GM18951 (cell line): ENCODE measurements at regions not wholly inside any gene's neighbourhood (a gene's known extent, or its start where the extent isn't known, plus 50 kb on each side); places are given as distances from the start of the nearest gene placed in this dataset.
"Not testable (repeated sequence)": the region's sequence is repeated elsewhere in the genome, so short reads cannot be mapped to it uniquely, and the experiment has no call there.

Experiments
- POLR2A ChIP-seq: IDR thresholded peaks from 4 replicates; pipeline ENCODE4 v1.6.1; 2011; ENCODE audit warnings: mild to moderate bottlenecking; ENCODE audit not compliant: insufficient read length, insufficient read depth; ENCODE audit errors: extremely low read depth
- in situ Hi-C: fragments of 300-500 bp; cut with MboI; formaldehyde crosslinking; loops from one replicate; pipeline ENCODE4 v1.12.0; 2022; ENCODE audit warnings: low sequenced_read_pairs, mixed read lengths, inconsistent platforms; ENCODE audit not compliant: unreplicated experiment

DNA sequence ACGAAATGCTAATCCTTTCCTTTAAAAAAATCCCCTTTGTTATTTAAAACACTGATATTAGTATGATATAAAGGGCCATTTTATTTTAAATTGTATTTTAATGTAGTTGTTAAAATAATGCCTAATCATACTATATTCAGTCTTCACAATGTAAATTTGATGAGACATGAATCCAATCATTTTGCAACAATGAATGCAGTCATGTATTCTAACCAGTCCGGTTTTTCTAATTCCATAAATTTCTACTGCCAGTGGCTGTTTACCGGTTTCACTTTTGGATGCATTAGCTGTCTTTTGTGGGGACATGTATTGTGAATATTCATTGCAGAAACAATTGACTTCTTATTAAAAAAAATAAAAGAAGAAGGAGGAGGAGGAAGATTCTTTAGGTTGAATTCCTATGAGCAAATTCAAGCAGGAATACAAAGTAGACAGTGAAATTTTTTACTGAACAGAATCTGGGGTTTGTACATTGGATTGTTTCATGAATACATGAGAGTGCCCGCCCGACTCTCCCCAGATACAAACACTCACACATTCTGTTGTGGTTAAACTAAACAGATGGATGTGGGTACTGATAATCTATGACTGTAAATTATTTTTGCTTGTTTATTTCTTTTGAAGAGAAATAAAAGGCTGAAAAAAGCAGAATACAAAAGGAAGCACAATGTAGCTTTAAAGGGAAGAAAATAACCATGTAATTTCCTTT, 624.8 kb upstream of the PTBP2 start:
- no peak for TF ChIP-seq POLR2A
- in situ Hi-C loops = no loop called here

DNA sequence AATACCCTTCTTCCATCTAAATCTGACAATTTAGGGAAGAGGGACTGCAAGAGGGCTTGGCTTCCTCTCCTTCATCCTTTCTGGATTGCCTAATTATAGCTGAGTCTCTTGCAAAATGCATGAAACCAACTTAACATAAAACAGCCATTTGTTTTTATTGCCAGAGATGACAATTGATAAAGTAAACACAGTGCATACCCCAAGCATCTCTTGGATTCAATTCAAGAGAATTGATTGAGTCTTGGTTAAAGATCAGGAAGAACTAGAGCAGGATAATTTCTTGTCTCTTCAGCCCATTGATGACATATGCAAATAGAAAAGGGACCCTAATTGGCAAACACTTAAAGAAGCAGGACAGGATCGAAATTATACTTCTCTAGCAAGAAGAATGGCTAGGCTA, 617.1 kb upstream of the PTBP2 start:
- TF ChIP-seq POLR2A = no peak
- in situ Hi-C loops = no loop called here

GRCh38 chr1:96104906-96105305, 616.7 kb upstream of the PTBP2 start:
- in situ Hi-C loops = no loop called here
- TF ChIP-seq POLR2A = no peak

GRCh38 chr1:96116731-96117130, 604.9 kb upstream of the PTBP2 start:
- in situ Hi-C loops = no loop called here
- no peak for TF ChIP-seq POLR2A

DNA sequence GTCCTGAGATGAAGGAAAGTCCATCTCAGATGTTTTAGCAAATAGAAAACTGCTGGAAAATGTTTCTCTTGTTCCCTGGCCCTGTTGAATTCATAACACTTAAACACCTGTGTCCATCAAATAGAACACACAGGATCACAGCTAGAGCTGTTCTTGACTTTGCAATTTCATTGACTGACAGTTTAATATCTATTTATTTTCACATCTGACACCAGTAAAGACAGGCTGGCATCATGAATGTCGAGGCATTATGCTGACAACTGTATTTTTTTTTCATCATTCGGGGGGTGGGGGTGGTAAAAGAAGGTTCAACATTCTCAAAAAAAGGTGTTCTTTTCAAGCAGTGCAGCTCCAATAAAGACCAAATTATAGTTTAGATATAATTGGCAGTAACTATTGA, 591.2 kb upstream of the PTBP2 start:
- in situ Hi-C loops = no loop called here
- TF ChIP-seq POLR2A = no peak

GRCh38 chr1:96144636-96145035, 576.9 kb upstream of the PTBP2 start:
- TF ChIP-seq POLR2A = no peak
- in situ Hi-C loops = no loop called here

DNA sequence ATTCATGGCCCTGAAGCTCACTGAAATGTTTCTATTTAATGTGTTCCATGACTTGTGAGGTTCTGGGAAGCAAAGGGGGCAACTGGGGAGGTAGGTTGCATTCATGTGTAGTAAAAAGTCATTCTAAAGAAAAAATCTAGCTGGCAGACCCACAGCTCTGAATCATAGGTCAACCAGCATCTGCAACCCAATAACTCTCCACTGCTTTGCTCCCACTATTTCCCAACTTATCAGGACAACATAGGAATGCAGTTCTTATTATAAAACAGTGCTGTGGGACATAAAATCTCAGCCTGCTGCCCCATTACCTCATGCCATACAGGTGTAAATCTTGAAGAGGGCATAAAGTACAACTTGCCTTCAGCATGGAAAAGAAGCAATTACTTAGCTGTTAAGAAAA, 576.1 kb upstream of the PTBP2 start:
- TF ChIP-seq POLR2A = no peak

GRCh38 chr1:96152957-96153356, 568.6 kb upstream of the PTBP2 start:
- in situ Hi-C loops = not testable (repeated sequence)

More for the DNA sequence above, 576.1 kb upstream of the PTBP2 start:
- in situ Hi-C loops = no loop called here

- in situ Hi-C loops = no loop called here
- TF ChIP-seq POLR2A = no peak
Observed at GRCh38 chr1:96157101-96157500, 564.5 kb upstream of the PTBP2 start.

DNA sequence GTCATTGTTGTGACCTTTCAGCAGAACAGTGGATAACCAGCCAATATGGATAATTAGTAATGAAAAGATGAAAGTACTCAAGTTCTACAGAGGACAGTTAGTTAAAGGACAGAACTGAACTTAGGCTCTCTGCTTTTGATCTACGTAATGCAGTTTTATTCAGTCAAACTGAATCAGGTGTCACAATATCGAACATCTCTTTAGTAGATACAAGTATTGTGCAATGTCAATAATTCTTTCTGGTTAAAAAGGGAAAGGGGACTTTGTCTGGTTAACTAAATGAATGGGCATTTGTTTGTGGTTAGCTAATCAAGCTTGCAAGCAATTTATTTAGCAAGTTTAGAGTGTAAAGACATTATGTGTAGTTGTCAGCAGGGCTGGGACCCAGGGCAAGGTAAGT, 562.2 kb upstream of the PTBP2 start:
- in situ Hi-C loops = no loop called here
- no peak for TF ChIP-seq POLR2A

- in situ Hi-C loops = no loop called here
- TF ChIP-seq POLR2A = no peak
Observed at GRCh38 chr1:96164053-96164452, 557.5 kb upstream of the PTBP2 start.

DNA sequence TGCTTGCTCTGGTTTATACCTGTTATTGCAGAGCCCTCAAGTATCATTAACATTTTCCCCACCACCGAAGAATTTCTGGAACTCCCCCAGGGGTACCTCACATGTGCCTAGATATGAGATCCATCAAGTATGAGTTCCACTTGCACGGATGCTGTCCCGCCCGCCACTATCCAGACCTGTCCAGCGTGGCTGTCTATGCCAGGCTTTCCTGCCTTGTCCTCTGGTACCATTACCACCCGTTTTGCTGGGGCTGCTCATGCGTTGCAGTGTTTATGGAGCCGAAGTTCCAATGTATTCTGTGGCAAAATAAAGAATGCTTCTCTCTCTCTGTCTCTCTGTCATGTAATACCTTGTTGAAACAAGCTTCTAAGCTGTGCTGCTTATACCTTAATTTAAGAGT, 543.5 kb upstream of the PTBP2 start:
- in situ Hi-C loops = no loop called here
- TF ChIP-seq POLR2A = no peak

- in situ Hi-C loops = no loop called here
- TF ChIP-seq POLR2A = no peak
Observed at GRCh38 chr1:96183485-96183884, 538.1 kb upstream of the PTBP2 start.

GRCh38 chr1:96183928-96184327, 537.7 kb upstream of the PTBP2 start:
- in situ Hi-C loops = no loop called here
- TF ChIP-seq POLR2A = no peak

GRCh38 chr1:96185181-96185580, 536.4 kb upstream of the PTBP2 start:
- in situ Hi-C loops = no loop called here
- no peak for TF ChIP-seq POLR2A
